AG09319 (cell line): ENCODE measurements at regions not wholly inside any gene's neighbourhood (a gene's known extent, or its start where the extent isn't known, plus 50 kb on each side); places are given as distances from the start of the nearest gene placed in this dataset.

Experiments used
- DNase-seq: peaks from one replicate; pipeline ENCODE4 v3.0.0-alpha.2; 2010; ENCODE audit warnings: low read depth; ENCODE audit errors: extremely low read depth
- CTCF ChIP-seq: IDR thresholded peaks from 2 replicates; pipeline ENCODE4 v1.5.1; 2011; ENCODE audit warnings: low read depth, mild to moderate bottlenecking, inconsistent platforms, low read length, moderate library complexity

GRCh38 chr4:123661080-123661737, 264.6 kb downstream of the SPRY1 start:
- peak; percentile 53 for TF ChIP-seq CTCF
- no peak for DNase-seq

GRCh38 chr4:123662827-123663226, 266.2 kb downstream of the SPRY1 start:
- TF ChIP-seq CTCF, result no peak

GRCh38 chr4:123666486-123666885, 269.9 kb downstream of the SPRY1 start:
- TF ChIP-seq CTCF, result no peak
- DNase-seq, result no peak

More at GRCh38 chr4:123662827-123663226, 266.2 kb downstream of the SPRY1 start:
- no peak for DNase-seq

- no peak for DNase-seq
- no peak for TF ChIP-seq CTCF
Measured at GRCh38 chr4:123667496-123667895, 270.9 kb downstream of the SPRY1 start.

- TF ChIP-seq CTCF, result no peak
Measured at GRCh38 chr4:123667991-123668390, 271.4 kb downstream of the SPRY1 start.

DNA sequence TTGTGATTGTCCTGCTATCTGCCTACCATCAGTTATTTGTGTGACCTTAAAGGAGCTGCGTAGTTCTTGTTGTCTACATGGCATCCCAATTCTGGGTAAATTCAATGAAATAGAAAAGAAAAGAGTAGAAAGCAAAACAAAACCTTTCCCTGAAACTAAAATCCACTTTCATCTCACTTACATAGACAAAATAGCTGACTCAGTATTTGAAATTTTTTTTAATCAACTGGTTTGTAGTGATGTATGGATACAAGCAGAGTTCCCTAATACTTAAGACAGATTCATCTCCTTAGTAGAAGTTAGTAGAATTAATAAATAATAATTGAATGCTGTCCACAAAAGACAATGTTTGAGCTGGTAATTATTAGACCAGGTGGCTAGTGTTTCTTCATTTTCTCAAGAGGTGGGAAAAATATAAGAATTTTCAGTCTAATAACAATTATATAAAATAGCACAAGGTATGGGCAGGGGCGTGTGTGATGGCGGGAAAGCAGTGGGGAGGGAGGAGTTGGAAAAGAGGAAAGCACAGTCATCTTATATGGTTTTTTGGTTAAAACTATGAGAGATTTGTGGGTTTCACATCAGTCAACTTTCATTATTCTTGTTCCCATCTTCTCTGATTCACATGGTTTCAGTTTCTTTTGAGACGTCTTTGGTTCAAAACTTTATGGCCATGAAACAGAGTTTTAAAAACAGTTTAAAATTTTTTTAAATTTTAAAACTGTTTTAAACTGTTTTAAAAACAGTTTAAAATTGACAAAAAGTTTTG, 275.2 kb downstream of the SPRY1 start:
- no peak for DNase-seq
- no peak for TF ChIP-seq CTCF

More at GRCh38 chr4:123667991-123668390, 271.4 kb downstream of the SPRY1 start:
- DNase-seq, result no peak

DNA sequence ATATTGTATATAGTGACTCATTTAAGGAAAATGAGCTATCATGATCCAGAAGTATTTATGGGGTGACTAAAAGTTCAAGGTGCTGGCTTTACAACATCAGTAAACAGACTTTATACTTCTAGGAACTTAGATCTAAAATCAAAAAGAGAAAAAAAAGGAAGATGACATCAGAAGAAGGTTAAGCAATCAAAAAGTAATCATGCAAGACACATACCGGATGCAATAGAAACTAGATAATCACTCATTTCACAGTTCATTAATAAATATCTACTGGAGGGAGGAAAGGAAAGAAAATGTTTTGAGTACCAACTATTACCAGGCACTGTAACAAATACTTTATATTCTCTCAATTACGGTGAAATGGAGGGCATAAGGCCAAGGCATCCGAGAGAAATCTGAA, 276.4 kb downstream of the SPRY1 start:
- no peak for TF ChIP-seq CTCF
- no peak for DNase-seq
